ENCODE measurements at regions not wholly inside any gene's neighbourhood (a gene's known extent, or its start where the extent isn't known, plus 50 kb on each side); places are given as distances from the start of the nearest gene placed in this dataset.

GRCh38 chr5:158552241-158552640 lies 547.5 kb downstream of the EBF1 start:
- no peaks in the 10 kb centered on the region for H3K27me3 Mint-ChIP-seq (ENCODE audit: insufficient read depth)

GRCh38 chr5:158549311-158549710 lies 550.4 kb downstream of the EBF1 start:
- H3K27me3 ChIP-seq (ENCODE audit: control insufficient read depth, insufficient read depth, low read length, poor library complexity, severe bottlenecking): no peaks in the 10 kb centered on the region
- Mint-ChIP-seq H3K4me1 (peaks cover 5% of the 10 kb centered on the region), H3K27me3 (ENCODE audit: insufficient read depth) (no peaks in the 10 kb centered on the region), H3K4me3 (no peak overlapping the region), H3K36me3 (ENCODE audit: low read depth) (no peaks in the 10 kb centered on the region), H3K27ac (no peak overlapping the region), H3K9me3 (peaks cover 16% of the 10 kb centered on the region)
- H3K4me3 ChIP-seq (ENCODE audit: low read length): no peak overlapping the region
- no peak overlapping the region for H3K9ac ChIP-seq (ENCODE audit: extremely low read depth, low read length, poor library complexity, severe bottlenecking)
- WGBS, 2 experiments (ENCODE audit: insufficient coverage in 1 of 2, insufficient read length in 1 of 2): 90 to 98% methylated on average over 4 of the region's 4 CpGs
- DNase-seq: no peak
- H3K9me3 ChIP-seq (ENCODE audit: control insufficient read depth, low read length): no peaks in the 10 kb centered on the region
- H3K27ac ChIP-seq (ENCODE audit: low read depth, low read length): no peak overlapping the region
- TF ChIP-seq, protein P1, sequence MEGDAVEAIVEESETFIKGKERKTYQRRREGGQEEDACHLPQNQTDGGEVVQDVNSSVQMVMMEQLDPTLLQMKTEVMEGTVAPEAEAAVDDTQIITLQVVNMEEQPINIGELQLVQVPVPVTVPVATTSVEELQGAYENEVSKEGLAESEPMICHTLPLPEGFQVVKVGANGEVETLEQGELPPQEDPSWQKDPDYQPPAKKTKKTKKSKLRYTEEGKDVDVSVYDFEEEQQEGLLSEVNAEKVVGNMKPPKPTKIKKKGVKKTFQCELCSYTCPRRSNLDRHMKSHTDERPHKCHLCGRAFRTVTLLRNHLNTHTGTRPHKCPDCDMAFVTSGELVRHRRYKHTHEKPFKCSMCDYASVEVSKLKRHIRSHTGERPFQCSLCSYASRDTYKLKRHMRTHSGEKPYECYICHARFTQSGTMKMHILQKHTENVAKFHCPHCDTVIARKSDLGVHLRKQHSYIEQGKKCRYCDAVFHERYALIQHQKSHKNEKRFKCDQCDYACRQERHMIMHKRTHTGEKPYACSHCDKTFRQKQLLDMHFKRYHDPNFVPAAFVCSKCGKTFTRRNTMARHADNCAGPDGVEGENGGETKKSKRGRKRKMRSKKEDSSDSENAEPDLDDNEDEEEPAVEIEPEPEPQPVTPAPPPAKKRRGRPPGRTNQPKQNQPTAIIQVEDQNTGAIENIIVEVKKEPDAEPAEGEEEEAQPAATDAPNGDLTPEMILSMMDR (conservative IDR thresholded peaks at IDR 0.05): no peak
- no peaks in the 10 kb centered on the region for H3K4me1 ChIP-seq (ENCODE audit: control insufficient read depth, insufficient read depth, low read length)
- no peaks in the 10 kb centered on the region for H3K36me3 ChIP-seq (ENCODE audit: control insufficient read depth, insufficient read depth, low read length)

More at GRCh38 chr5:158552241-158552640, 547.5 kb downstream of the EBF1 start:
- H3K36me3 ChIP-seq (ENCODE audit: control insufficient read depth, insufficient read depth, low read length): no peaks in the 10 kb centered on the region
- no peaks in the 10 kb centered on the region for H3K9me3 ChIP-seq (ENCODE audit: control insufficient read depth, low read length)
- H3K27ac ChIP-seq (ENCODE audit: low read depth, low read length): no peak overlapping the region
- TF ChIP-seq, protein P1 (conservative IDR thresholded peaks at IDR 0.05): no peak
- no peak overlapping the region for H3K4me3 ChIP-seq (ENCODE audit: low read length)
- H3K9me3 Mint-ChIP-seq: peaks cover 16% of the 10 kb centered on the region
- peaks cover 5% of the 10 kb centered on the region for H3K4me1 Mint-ChIP-seq
- DNase-seq: no peak
- no peak overlapping the region for H3K4me3 Mint-ChIP-seq
- H3K36me3 Mint-ChIP-seq (ENCODE audit: low read depth): no peaks in the 10 kb centered on the region
- no peaks in the 10 kb centered on the region for H3K4me1 ChIP-seq (ENCODE audit: control insufficient read depth, insufficient read depth, low read length)
- no peaks in the 10 kb centered on the region for H3K27me3 ChIP-seq (ENCODE audit: control insufficient read depth, insufficient read depth, low read length, poor library complexity, severe bottlenecking)
- 94 to 100% methylated on average over 3 to 4 of the region's 4 CpGs for WGBS, 2 experiments (ENCODE audit: insufficient coverage in 1 of 2, insufficient read length in 1 of 2)
- no peak overlapping the region for H3K9ac ChIP-seq (ENCODE audit: extremely low read depth, low read length, poor library complexity, severe bottlenecking)
- no peak overlapping the region for H3K27ac Mint-ChIP-seq

DNA sequence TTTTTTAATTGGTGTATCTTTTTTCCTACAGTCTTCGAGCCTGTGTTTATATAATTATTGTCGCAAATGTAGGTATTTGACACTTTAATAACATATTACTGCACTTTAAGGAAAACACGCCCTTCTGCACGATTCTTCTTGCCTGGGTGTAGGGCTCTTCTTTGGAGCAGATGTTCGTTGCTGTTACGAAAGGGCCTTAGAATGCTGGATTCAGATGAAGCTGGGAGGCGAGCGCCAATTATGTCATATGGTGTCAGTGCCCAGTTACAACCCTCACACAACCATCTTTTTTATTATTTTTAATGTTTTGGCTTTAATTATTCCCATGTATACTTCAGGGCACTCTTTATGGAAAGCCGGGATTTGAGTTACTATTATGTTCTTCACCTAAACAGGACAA lies 553.0 kb downstream of the EBF1 start:
- 94 to 100% methylated on average over 3 to 8 of the region's 9 CpGs for WGBS, 2 experiments (ENCODE audit: insufficient coverage in 1 of 2, insufficient read length in 1 of 2)
- no peak overlapping the region for H3K9ac ChIP-seq (ENCODE audit: extremely low read depth, low read length, poor library complexity, severe bottlenecking)
- no peak overlapping the region for H3K27ac ChIP-seq (ENCODE audit: low read depth, low read length)

More for the DNA sequence above, 553.0 kb downstream of the EBF1 start:
- H3K9me3 Mint-ChIP-seq: peaks cover 16% of the 10 kb centered on the region
- no peaks in the 10 kb centered on the region for H3K9me3 ChIP-seq (ENCODE audit: control insufficient read depth, low read length)
- no peak for DNase-seq
- H3K4me1 ChIP-seq (ENCODE audit: control insufficient read depth, insufficient read depth, low read length): no peaks in the 10 kb centered on the region
- H3K27me3 Mint-ChIP-seq (ENCODE audit: insufficient read depth): no peaks in the 10 kb centered on the region
- H3K27ac Mint-ChIP-seq: no peak overlapping the region
- no peaks in the 10 kb centered on the region for H3K36me3 Mint-ChIP-seq (ENCODE audit: low read depth)
- H3K4me3 Mint-ChIP-seq: no peak overlapping the region
- no peaks in the 10 kb centered on the region for H3K27me3 ChIP-seq (ENCODE audit: control insufficient read depth, insufficient read depth, low read length, poor library complexity, severe bottlenecking)
- no peak overlapping the region for H3K4me3 ChIP-seq (ENCODE audit: low read length)
- H3K4me1 Mint-ChIP-seq: peaks cover 12% of the 10 kb centered on the region
- H3K36me3 ChIP-seq (ENCODE audit: control insufficient read depth, insufficient read depth, low read length): no peaks in the 10 kb centered on the region
- TF ChIP-seq, protein P1 (conservative IDR thresholded peaks at IDR 0.05): no peak

All from endodermal cell (in vitro differentiated cells).